ENCODE measurements at regions not wholly inside any gene's neighbourhood (a gene's known extent, or its start where the extent isn't known, plus 50 kb on each side); places are given as distances from the start of the nearest gene placed in this dataset.

- Histone ChIP-seq H3K36me3 (ENCODE audit: control insufficient read depth, insufficient read depth, low read length) (no peaks in the 10 kb centered on the region), H3K4me2 (ENCODE audit: insufficient read depth, low read length) (no peak overlapping the region), H4K20me1 (replicated peaks; ENCODE audit: control insufficient read depth, insufficient read depth, low read length) (no peaks in the 10 kb centered on the region), H3K4me1 (replicated peaks in 1 of 2; ENCODE audit: control insufficient read depth in 2 of 2, insufficient read depth in 2 of 2, low read length in 2 of 2) (no peaks in the 10 kb centered on the region), H2AFZ (ENCODE audit: low read depth, low read length) (no peak overlapping the region), H3K9me1 (ENCODE audit: control insufficient read depth, insufficient read depth, low read length) (no peaks in the 10 kb centered on the region), H3K27me3 (ENCODE audit: control insufficient read depth in 2 of 2, insufficient read depth in 2 of 2, low read length in 2 of 2) (no peaks in the 10 kb centered on the region), H3K9me3 (replicated peaks; ENCODE audit: control insufficient read depth, insufficient read depth, low read depth, low read length) (no peaks in the 10 kb centered on the region), H3K27ac (ENCODE audit: extremely low read depth, low read depth, low read length) (no peak overlapping the region), H3K4me3 (no peak overlapping the region), H3K79me2 (ENCODE audit: control insufficient read depth, insufficient read depth, low read length) (no peaks in the 10 kb centered on the region), H3K9ac (ENCODE audit: insufficient read depth in 1 of 2, low read depth in 2 of 2, low read length in 2 of 2) (no peak overlapping the region)
- intact Hi-C loops (cut with micrococcal nuclease) (no loop called here), in situ Hi-C loops (cut with MboI) (no loop called here)
- TF ChIP-seq COPS2 (conservative IDR thresholded peaks at IDR 0.05) (no peak), HNRNPK (IDR thresholded peaks at IDR 0.05; ENCODE audit: low read depth, low read length, poor library complexity, severe bottlenecking) (no peak), JUND (IDR thresholded peaks at IDR 0.05; ENCODE audit: borderline replicate concordance, low read depth, low read length) (no peak), JUND (tag; IDR thresholded peaks at IDR 0.05; ENCODE audit: borderline replicate concordance, low read depth, low read length) (no peak), ZNF655 (CRISPR knock-in tag; IDR thresholded peaks at IDR 0.05) (no peak), KLF16 (IDR thresholded peaks at IDR 0.05) (no peak), HNRNPLL (IDR thresholded peaks at IDR 0.05; ENCODE audit: low read depth, low read length, poor library complexity, severe bottlenecking) (no peak)
- DNase-seq (ENCODE audit: extremely low read depth in 1 of 4, low spot score in 3 of 4) (no peak), ATAC-seq (no peak), FAIRE-seq (no peak)
- ChIA-PET CTCF (ENCODE audit: low intra/inter-chr PET ratio) (no interaction called here), POLR2A (no interaction called here)
- BruUV-seq (replicated peaks) = no TSS peak
- 0% methylated on average over 4 of the region's 4 CpGs for WGBS (ENCODE audit: insufficient coverage, low coverage, missing lambda C conversion rate)
Measured at GRCh38 chr14:53882684-53883083, 73.9 kb downstream of the BMP4 start.
